ENCODE measurements at regions not wholly inside any gene's neighbourhood (a gene's known extent, or its start where the extent isn't known, plus 50 kb on each side); places are given as distances from the start of the nearest gene placed in this dataset.

GRCh38 chr18:26624443-26624842, 76.1 kb upstream of the KCTD1 start:
- no peak for TF ChIP-seq CTCF (IDR thresholded peaks at IDR 0.05 in 4 of 5, conservative IDR thresholded peaks at IDR 0.05 in 1 of 5)
- TF ChIP-seq POLR2A (IDR thresholded peaks at IDR 0.05), result no peak

Measured in gastrocnemius medialis (tissue), 4 donors.